IMR-90 (cell line): ENCODE measurements at regions not wholly inside any gene's neighbourhood (a gene's known extent, or its start where the extent isn't known, plus 50 kb on each side); places are given as distances from the start of the nearest gene placed in this dataset.

Experiments used
- ATAC-seq: fragments of 200-7000 bp; cut with Tn5 transposase; 2 replicates; pipeline ENCODE4 v1.9.1; 2020; ENCODE audit warnings: low read depth, mild to moderate bottlenecking, moderate library complexity
- BruUV-seq: library from RNA; stranded (reverse); fragments of 400-500 nt; replicated peaks from 2 replicates; lab custom pipeline; 2021; lab: Mats Ljungman, UMichigan
- CTCF ChIA-PET: fragments of 300-600 bp; formaldehyde crosslinking; extraction: SDS; loops from one replicate; lab custom pipeline; 2021; ENCODE audit warnings: antibody characterized with exemption; lab: Yijun Ruan, JAX
- POLR2A ChIA-PET: fragments of 300-600 bp; sonication (Branson Sonifier 250); formaldehyde crosslinking; loops from one replicate; lab custom pipeline; 2022; ENCODE audit warnings: antibody characterized with exemption; ENCODE audit not compliant: unreplicated experiment; lab: Charles Lee
- DNase-seq: peaks from one replicate; pipeline ENCODE4 v3.0.0; 2013
- H2AFZ ChIP-seq: replicated peaks from 2 replicates; pipeline ENCODE3; 2013; ENCODE audit warnings: low read length, mild to moderate bottlenecking; ENCODE audit not compliant: poor library complexity
- H2AK5ac ChIP-seq: 2 replicates; pipeline ENCODE4 v1.6.1; 2013; ENCODE audit warnings: low read depth, low read length, inconsistent platforms
- H2AK9ac ChIP-seq: replicated peaks from 2 replicates; pipeline ENCODE3; 2013; ENCODE audit warnings: mild to moderate bottlenecking, low read depth, low read length, moderate library complexity; ENCODE audit not compliant: poor library complexity
- H2BK120ac ChIP-seq: 2 replicates; pipeline ENCODE4 v1.6.1; 2013; ENCODE audit warnings: low read depth, low read length, inconsistent platforms
- H2BK15ac ChIP-seq: 3 replicates; pipeline ENCODE4 v1.6.1; 2013; ENCODE audit warnings: low read depth, low read length, inconsistent platforms
- H2BK20ac ChIP-seq: 2 replicates; pipeline ENCODE4 v1.6.1; 2013; ENCODE audit warnings: low read depth, mild to moderate bottlenecking, inconsistent platforms, low read length, moderate library complexity
- H2BK5ac ChIP-seq: 2 replicates; pipeline ENCODE4 v1.6.1; 2013; ENCODE audit warnings: mild to moderate bottlenecking, low read depth, low read length, inconsistent platforms; ENCODE audit not compliant: poor library complexity, severe bottlenecking
- H3K14ac ChIP-seq: replicated peaks from 2 replicates; pipeline ENCODE4 v1.6.1; 2013; ENCODE audit warnings: low read depth, low read length, inconsistent platforms
- H3K18ac ChIP-seq: 2 replicates; pipeline ENCODE4 v1.6.1; 2013; ENCODE audit warnings: low read depth, low read length, control low read depth
- H3K23ac ChIP-seq: 2 replicates; pipeline ENCODE4 v1.6.1; 2013; ENCODE audit warnings: low read depth, low read length, inconsistent platforms
- H3K27ac ChIP-seq: 2 replicates; pipeline ENCODE4 v1.5.1; 2013; ENCODE audit warnings: mild to moderate bottlenecking, control low read depth, low read length; ENCODE audit not compliant: insufficient read depth
- H3K27me3 ChIP-seq: 2 replicates; pipeline ENCODE4 v1.6.1; 2013; ENCODE audit warnings: low read length; ENCODE audit not compliant: control insufficient read depth, insufficient read depth
- H3K36me3 ChIP-seq: 2 replicates; pipeline ENCODE4 v1.6.1; 2013; ENCODE audit warnings: low read length, mixed read lengths; ENCODE audit not compliant: control insufficient read depth, insufficient read depth
- H3K4ac ChIP-seq: 2 replicates; pipeline ENCODE4 v1.6.1; 2013; ENCODE audit warnings: low read depth, low read length, inconsistent platforms
- H3K4me1 ChIP-seq: 2 replicates; pipeline ENCODE4 v1.6.1; 2013; ENCODE audit warnings: low read length, mixed read lengths; ENCODE audit not compliant: control insufficient read depth, insufficient read depth
- H3K4me2 ChIP-seq: 2 replicates; pipeline ENCODE4 v1.6.1; 2013; ENCODE audit warnings: low read depth, mild to moderate bottlenecking, control low read depth, low read length, moderate library complexity
- H3K4me3 ChIP-seq: 2 replicates; pipeline ENCODE4 v1.5.1; 2013; ENCODE audit warnings: low read depth, mild to moderate bottlenecking, control low read depth, low read length, moderate library complexity; ENCODE audit not compliant: insufficient read depth
- H3K56ac ChIP-seq: 2 replicates; pipeline ENCODE4 v1.6.1; 2013; ENCODE audit warnings: low read length, inconsistent platforms; ENCODE audit not compliant: insufficient read depth; ENCODE audit errors: extremely low read depth
- H3K79me1 ChIP-seq, 2 experiments: 2 replicates each; pipeline ENCODE4 v1.6.1; 2013; ENCODE audit warnings: low read length in 2 of 2, inconsistent platforms in 1 of 2, low read depth in 1 of 2
- H3K9ac ChIP-seq: 2 replicates; pipeline ENCODE4 v1.6.1; 2013; ENCODE audit warnings: low read depth, low read length, control low read depth
- H3K9me1 ChIP-seq: 2 replicates; pipeline ENCODE4 v1.6.1; 2013; ENCODE audit warnings: low read length, inconsistent platforms; ENCODE audit not compliant: insufficient read depth
- H3K9me3 ChIP-seq: 2 replicates; pipeline ENCODE4 v1.6.1; 2013; ENCODE audit warnings: low read length; ENCODE audit not compliant: control insufficient read depth, insufficient read depth
- H4K20me1 ChIP-seq: 2 replicates; pipeline ENCODE4 v1.6.1; 2013; ENCODE audit warnings: low read length, inconsistent platforms; ENCODE audit not compliant: insufficient read depth
- H4K5ac ChIP-seq: 2 replicates; pipeline ENCODE4 v1.6.1; 2013; ENCODE audit warnings: mild to moderate bottlenecking, low read depth, low read length, control low read depth
- H4K8ac ChIP-seq, 2 experiments: 2 replicates each; pipeline ENCODE4 v1.6.1; 2013; ENCODE audit warnings: low read depth in 2 of 2, low read length in 2 of 2, control low read depth in 1 of 2, inconsistent platforms in 1 of 2
- H4K91ac ChIP-seq: 2 replicates; pipeline ENCODE4 v1.6.1; 2013; ENCODE audit warnings: low read depth, low read length, inconsistent platforms; ENCODE audit not compliant: insufficient read depth
- CTCF ChIP-seq: conservative IDR thresholded peaks from 2 replicates; pipeline ENCODE4 v1.5.1; 2012; ENCODE audit warnings: mild to moderate bottlenecking, low read depth, low read length, improper control_type of control experiment
- MAFK ChIP-seq: IDR thresholded peaks from 2 replicates; pipeline ENCODE4 v1.6.1; 2012; ENCODE audit warnings: low read depth, low read length, improper control_type of control experiment
- RCOR1 ChIP-seq: IDR thresholded peaks from 2 replicates; pipeline ENCODE4 v1.6.1; 2012; ENCODE audit warnings: mild to moderate bottlenecking, low read length, improper control_type of control experiment; ENCODE audit not compliant: insufficient replicate concordance
- SMC3 ChIP-seq: fragments of 150-350 bp; IDR thresholded peaks from 2 replicates; pipeline ENCODE4 v1.6.1; 2016; ENCODE audit warnings: low read depth, mild to moderate bottlenecking, antibody characterized with exemption, low read length, moderate library complexity
- WGBS, 2 experiments: methylation state at CpG; one replicate each; pipeline versions ENCODE4 v1.1.5 to v1.1.7; 2013; ENCODE audit warnings: missing lambda C conversion rate in 2 of 2; ENCODE audit not compliant: insufficient read length in 1 of 2; ENCODE audit errors: extremely low coverage in 2 of 2; 5-methylcytosine and 5-hydroxymethylcytosine counted together
- dilution Hi-C: fragments of 300-500 bp; cut with HindIII; formaldehyde crosslinking; loops from one replicate; pipeline ENCODE4 v1.14.3; 2018; ENCODE audit warnings: low sequenced_read_pairs; ENCODE audit not compliant: unreplicated experiment
- in situ Hi-C: fragments of 300-500 bp; cut with MboI; formaldehyde crosslinking; loops from 3 replicates; pipeline ENCODE4 v1.14.3; 2019; ENCODE audit warnings: low sequenced_read_pairs, inconsistent platforms, mixed read lengths
- intact Hi-C: fragments of 100-400 bp; cut with micrococcal nuclease; formaldehyde crosslinking; loops from 2 replicates; pipeline ENCODE4 v1.10.0; 2022

GRCh38 chr2:128544321-128545037 is 225.8 kb upstream of the HS6ST1 start:
- H3K14ac ChIP-seq: no peak overlapping the region
- H2AFZ ChIP-seq: no peak overlapping the region
- H3K18ac ChIP-seq: no peak overlapping the region
- no peak overlapping the region for H2BK15ac ChIP-seq
- WGBS, 2 experiments: no CpG with 5 or more reads among the region's 16 CpGs
- no peaks in the 10 kb centered on the region for H3K36me3 ChIP-seq
- H3K27ac ChIP-seq: no peak overlapping the region
- dilution Hi-C loops: no loop called here
- CTCF ChIA-PET: interaction anchor here (0.6 kb wide), 1 partner anchor 60 kb away, joined by 3 read pairs; no protein-coding TSS in a partner anchor
- no peak for ATAC-seq
- no peaks in the 10 kb centered on the region for H4K20me1 ChIP-seq
- H4K5ac ChIP-seq: no peak overlapping the region
- no peak overlapping the region for H2BK120ac ChIP-seq
- TF ChIP-seq CTCF: no peak
- TF ChIP-seq MAFK: peak; percentile 39
- TF ChIP-seq SMC3: no peak
- no peak for TF ChIP-seq RCOR1
- no peak overlapping the region for H3K9ac ChIP-seq
- no peak overlapping the region for H3K56ac ChIP-seq
- BruUV-seq: no TSS peak
- H3K9me1 ChIP-seq: no peaks in the 10 kb centered on the region
- in situ Hi-C loops: no loop called here
- no peak overlapping the region for H4K91ac ChIP-seq
- H3K4me1 ChIP-seq: peaks cover 2% of the 10 kb centered on the region; the same call in 1 of the 2 replicates
- H3K79me1 ChIP-seq: 0 out of 4 replicates have a peak, but pooled peaks cover 0 to 3% of the 10 kb centered on the region in 2 experiments
- H2BK5ac ChIP-seq: no peak overlapping the region
- no peak overlapping the region for H2AK5ac ChIP-seq
- POLR2A ChIA-PET: no interaction called here
- no peak overlapping the region for H4K8ac ChIP-seq
- no peak overlapping the region for H3K4me2 ChIP-seq
- H3K4ac ChIP-seq: no peak overlapping the region
- no peak for DNase-seq
- H3K23ac ChIP-seq: no peak overlapping the region
- H2AK9ac ChIP-seq: no peak overlapping the region
- no peaks in the 10 kb centered on the region for H3K9me3 ChIP-seq
- no peak overlapping the region for H3K4me3 ChIP-seq
- no peak overlapping the region for H2BK20ac ChIP-seq
- H3K27me3 ChIP-seq: no peaks in the 10 kb centered on the region
- intact Hi-C loops: no loop called here
